Lower leg skin (tissue), 4 donors: ENCODE measurements at regions not wholly inside any gene's neighbourhood (a gene's known extent, or its start where the extent isn't known, plus 50 kb on each side); places are given as distances from the start of the nearest gene placed in this dataset.

Source experiments
- DNase-seq, 2 donors: peaks; one replicate each; pipeline ENCODE4 v3.0.0-alpha.2; 2019; ENCODE audit warnings: low spot score in 2 of 2
- H3K4me3 ChIP-seq: fragments of 200-600 bp; sonication (generic); 2 replicates; pipeline ENCODE4 v1.5.1; 2017; ENCODE audit warnings: mild to moderate bottlenecking, low read depth; ENCODE audit not compliant: poor library complexity, severe bottlenecking
- CTCF ChIP-seq, 3 donors: fragments of 450-650 bp; IDR thresholded peaks; one replicate each; pipeline ENCODE4 v1.5.1; 2016; ENCODE audit warnings: antibody characterized with exemption in 3 of 3, mild to moderate bottlenecking in 3 of 3, moderate library complexity in 2 of 3
- POLR2A ChIP-seq, 2 donors: fragments of 450-650 bp; IDR thresholded peaks; one replicate each; pipeline ENCODE4 v1.6.1; 2016 to 2017; ENCODE audit warnings: antibody characterized with exemption in 2 of 2, mild to moderate bottlenecking in 1 of 2, moderate library complexity in 1 of 2
- WGBS, 2 donors: methylation state at CpG; one replicate each; pipeline ENCODE4 v1.1.5; 2018; 5-methylcytosine and 5-hydroxymethylcytosine counted together
- intact Hi-C: fragments of 100-400 bp; cut with DNase I; formaldehyde crosslinking; loops from one replicate; pipeline ENCODE4 v1.15.0; 2023; ENCODE audit warnings: low total_unique reads

- no peak for TF ChIP-seq POLR2A (IDR thresholded peaks at IDR 0.05)
- no peak for TF ChIP-seq CTCF (IDR thresholded peaks at IDR 0.05)
- intact Hi-C loops = no loop called here
- WGBS, 2 donors = 46 to 53% methylated on average over 8 of the region's 8 CpGs
- H3K4me3 ChIP-seq = no peak overlapping the region
- DNase-seq = no peak
These were observed 132.2 kb upstream of the C1QTNF7 start for GRCh38 chr4:15295421-15296162.

- H3K4me3 ChIP-seq = no peak overlapping the region
- no peak for TF ChIP-seq POLR2A (IDR thresholded peaks at IDR 0.05)
- no peak for TF ChIP-seq CTCF (IDR thresholded peaks at IDR 0.05)
- 91 to 94% methylated on average over 3 of the region's 3 CpGs for WGBS, 2 donors
- no peak for DNase-seq
- intact Hi-C loops = no loop called here
These were observed 130.5 kb upstream of the C1QTNF7 start for GRCh38 chr4:15297344-15297743.

GRCh38 chr4:15299627-15300026 lies 128.2 kb upstream of the C1QTNF7 start:
- H3K4me3 ChIP-seq = no peak overlapping the region
- TF ChIP-seq CTCF (IDR thresholded peaks at IDR 0.05) (no peak), POLR2A (IDR thresholded peaks at IDR 0.05) (no peak)
- intact Hi-C loops = no loop called here
- WGBS, 2 donors = 64 to 72% methylated on average over 2 of the region's 2 CpGs
- no peak for DNase-seq

- no peak for DNase-seq
- TF ChIP-seq POLR2A (IDR thresholded peaks at IDR 0.05) (no peak), CTCF (IDR thresholded peaks at IDR 0.05) (no peak)
- no peak overlapping the region for H3K4me3 ChIP-seq
- 51% methylated on average over 2 of the region's 2 CpGs for WGBS, 2 donors
- intact Hi-C loops = no loop called here
These were observed 124.7 kb upstream of the C1QTNF7 start for GRCh38 chr4:15303052-15303641.

GRCh38 chr4:15314974-15315373 lies 112.9 kb upstream of the C1QTNF7 start:
- no peak for TF ChIP-seq POLR2A (IDR thresholded peaks at IDR 0.05)
- TF ChIP-seq CTCF (IDR thresholded peaks at IDR 0.05) = no peak
- DNase-seq = no peak
- H3K4me3 ChIP-seq = no peak overlapping the region
- intact Hi-C loops = no loop called here
- WGBS, 2 donors = 69 to 78% methylated on average over 3 of the region's 3 CpGs
